Erythroblast (primary cell): ENCODE measurements at regions not wholly inside any gene's neighbourhood (a gene's known extent, or its start where the extent isn't known, plus 50 kb on each side); places are given as distances from the start of the nearest gene placed in this dataset.

ENCODE experiments used
- GATA1 ChIP-seq: IDR thresholded peaks from 2 replicates; pipeline ENCODE4 v1.6.1; 2011; ENCODE audit warnings: low read depth, mild to moderate bottlenecking, control low read depth, low read length, moderate library complexity
- POLR2A ChIP-seq: IDR thresholded peaks from 2 replicates; pipeline ENCODE4 v1.6.1; 2011; ENCODE audit warnings: mild to moderate bottlenecking, low read length

GRCh38 chr7:118111347-118111746, 72.6 kb upstream of the LSM8 start:
- TF ChIP-seq POLR2A (no peak), GATA1 (no peak)
